HG02798 (cell line): ENCODE measurements at regions not wholly inside any gene's neighbourhood (a gene's known extent, or its start where the extent isn't known, plus 50 kb on each side); places are given as distances from the start of the nearest gene placed in this dataset.

Experiments
- ATAC-seq: cut with Tn5 transposase; IDR thresholded peaks from one replicate; pipeline ENCODE4 v1.9.1; 2021; ENCODE audit warnings: mild to moderate bottlenecking; ENCODE audit not compliant: unreplicated experiment, poor library complexity

DNA sequence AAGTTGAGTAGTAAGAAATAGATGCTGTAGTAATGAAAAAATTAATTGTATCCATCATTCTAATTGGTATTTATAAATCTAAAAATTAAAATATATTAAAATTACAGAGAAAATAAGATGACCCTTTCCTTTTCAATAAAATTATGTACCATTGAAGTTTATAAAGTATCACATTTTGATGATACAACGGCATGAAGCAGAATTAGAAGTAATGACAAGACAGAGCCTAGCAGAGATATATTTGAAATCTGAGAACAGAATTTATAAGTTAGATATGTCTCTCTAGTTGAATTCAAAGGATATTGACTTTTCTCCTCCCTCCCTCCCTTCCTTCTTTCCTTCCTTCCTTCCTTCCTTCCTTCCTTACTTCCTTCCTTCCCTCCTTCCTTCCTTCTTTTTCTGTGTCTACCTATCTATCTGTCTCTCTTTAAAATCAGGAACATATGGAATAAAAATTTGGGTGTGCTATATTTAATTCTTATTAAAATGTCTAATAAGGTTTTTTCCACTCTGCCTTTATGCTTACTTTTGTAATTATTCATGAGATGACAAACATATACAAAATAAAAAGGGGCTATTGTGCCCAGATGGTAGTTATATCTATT lies 258.5 kb upstream of the CD180 start:
- ATAC-seq = no peak

DNA sequence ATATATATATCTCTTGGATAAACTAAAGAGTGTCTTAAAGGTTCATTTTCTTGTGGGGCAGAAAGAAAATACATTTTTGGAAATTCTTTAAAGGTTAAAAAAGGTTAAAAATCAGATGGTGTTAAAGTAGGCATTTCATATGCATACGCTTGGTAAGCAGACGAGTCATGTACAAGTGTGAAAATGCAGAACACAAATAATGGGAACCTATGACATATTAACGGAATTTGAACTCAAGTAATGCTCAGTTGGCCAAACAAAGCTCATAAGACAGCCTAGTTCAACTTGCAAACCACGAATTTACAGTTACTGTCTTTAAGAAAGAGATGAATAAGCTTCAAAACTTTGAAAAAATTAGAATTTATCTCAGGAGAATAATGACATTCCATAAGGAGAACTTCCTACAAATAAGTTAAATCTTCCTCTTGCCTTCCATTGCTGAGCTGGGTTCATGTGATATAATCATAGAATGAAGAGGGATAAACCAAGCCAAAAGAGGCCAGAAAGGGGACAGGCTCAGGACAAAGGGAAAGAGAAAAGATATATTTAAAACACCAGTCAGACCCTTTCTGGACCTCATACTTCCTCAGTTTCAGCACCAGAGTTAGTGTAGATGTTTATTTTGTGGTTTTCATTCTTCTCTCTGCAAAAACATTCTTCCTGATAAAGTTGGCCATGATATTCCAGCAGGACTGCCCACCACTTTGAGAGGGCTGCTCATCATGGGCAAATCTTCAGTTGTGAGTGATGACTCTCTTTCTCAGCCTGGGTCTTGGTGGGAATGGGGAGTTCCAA lies 256.7 kb upstream of the CD180 start:
- ATAC-seq = no peak

DNA sequence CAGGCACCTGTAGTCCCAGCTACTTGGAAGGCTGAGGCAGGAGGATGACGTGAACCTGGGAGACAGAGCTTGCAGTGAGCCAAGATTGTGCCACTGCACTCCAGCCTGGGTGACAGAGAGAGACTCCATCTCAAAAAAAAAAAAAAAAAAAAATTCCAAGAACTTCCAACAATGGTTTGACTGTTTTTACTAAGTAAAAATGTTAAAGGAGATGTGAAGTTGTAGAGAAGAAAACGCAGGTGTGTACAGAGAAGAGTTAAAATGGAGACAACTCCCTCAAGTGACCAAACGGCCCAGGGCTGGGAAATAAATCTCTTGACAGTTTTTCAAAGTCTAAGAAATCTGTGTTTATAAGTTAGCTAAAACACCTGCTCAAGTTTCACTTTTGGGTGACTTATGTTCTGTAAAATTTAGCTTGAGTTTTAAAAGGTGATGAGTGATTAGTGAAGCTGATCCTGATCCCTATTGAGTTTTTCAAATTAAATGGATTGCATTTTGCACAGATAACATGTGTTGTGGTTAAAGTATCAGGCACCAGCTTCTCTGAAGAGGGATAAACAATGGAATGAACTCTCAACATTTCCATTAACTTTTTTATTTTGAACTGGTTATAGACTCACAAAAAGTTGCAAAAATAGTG lies 255.2 kb upstream of the CD180 start:
- ATAC-seq = no peak

DNA sequence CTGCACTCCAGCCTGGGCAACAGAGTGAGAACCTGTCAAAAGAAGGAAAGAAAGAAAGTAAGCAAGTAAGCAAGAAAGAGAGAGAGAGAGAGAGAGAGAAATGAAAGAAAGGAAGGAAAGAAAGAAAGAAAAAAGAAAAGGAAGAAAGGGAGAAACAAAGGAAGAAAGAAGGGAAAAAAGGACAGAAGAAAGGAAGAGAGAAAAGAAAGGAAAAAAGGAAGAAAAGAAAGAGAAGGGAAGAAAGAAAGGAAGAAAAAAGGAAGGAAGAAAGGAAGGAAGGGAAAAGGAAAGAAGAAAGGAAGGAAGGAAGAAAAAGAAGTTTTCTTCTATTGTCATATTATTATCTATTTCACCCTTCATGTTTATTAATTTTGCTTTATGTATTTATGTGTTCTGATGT lies 251.1 kb upstream of the CD180 start:
- ATAC-seq = no peak

DNA sequence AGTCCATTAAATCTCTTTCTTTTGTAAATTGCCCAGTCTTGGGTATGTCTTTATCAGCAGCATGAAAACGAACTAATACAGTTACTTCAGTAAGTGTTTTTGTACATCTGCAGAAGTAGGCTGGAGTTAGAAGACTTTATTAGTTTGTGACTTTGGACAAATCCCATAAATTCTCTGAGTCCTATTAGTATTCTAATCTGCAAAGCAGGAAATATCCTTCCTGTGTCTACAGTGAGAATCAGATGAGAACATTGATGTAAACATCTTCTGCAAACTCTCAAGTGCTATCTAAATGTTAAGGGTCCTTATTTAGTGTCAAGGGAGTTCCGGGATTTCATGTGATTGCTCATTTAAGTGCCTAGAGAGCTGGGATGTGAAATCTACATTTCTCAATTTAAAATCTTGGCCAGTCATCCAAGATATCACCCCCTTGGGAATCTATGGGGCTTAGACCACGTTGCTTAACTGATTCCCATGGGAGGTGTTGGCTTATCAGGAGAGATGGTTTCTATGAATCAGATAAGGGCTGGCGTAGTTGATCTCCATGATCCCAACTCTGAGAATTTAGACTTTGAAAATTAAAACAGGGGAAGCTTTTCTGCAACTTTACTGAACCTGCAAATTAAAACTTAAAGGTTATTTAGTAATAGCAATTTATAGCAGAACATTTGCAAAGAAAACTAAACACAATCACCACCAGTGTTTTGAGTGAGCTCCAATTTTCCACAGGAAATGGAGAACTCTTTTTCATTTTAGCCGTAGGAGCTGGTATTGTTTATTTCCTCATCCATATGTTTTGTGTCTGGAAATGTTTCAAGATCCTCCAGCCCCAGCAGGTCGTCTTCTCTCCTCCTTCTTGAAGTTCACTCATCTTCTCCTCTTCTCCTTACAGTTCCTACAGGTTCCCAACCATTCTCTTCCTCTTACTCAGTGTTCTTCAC lies 241.6 kb upstream of the CD180 start:
- no peak for ATAC-seq

DNA sequence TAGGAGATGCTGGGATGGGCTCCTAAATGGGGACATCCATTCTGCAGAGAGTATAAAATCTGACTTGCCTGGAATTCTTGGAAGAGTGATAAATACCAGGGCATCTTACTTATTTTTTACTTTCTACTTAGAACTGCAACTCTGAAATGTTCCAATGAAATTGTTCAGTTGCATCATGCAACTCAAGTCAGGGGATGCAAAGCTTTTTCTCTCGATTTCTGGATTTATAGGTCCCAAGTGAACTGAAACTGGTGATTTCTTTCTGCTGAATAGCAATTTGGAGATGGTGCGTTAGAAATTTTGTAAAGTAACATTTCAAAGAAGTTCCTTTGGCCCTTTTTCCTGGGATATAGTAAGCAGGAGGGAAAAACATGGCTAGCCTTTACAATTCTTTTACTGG lies 238.4 kb upstream of the CD180 start:
- ATAC-seq = no peak

DNA sequence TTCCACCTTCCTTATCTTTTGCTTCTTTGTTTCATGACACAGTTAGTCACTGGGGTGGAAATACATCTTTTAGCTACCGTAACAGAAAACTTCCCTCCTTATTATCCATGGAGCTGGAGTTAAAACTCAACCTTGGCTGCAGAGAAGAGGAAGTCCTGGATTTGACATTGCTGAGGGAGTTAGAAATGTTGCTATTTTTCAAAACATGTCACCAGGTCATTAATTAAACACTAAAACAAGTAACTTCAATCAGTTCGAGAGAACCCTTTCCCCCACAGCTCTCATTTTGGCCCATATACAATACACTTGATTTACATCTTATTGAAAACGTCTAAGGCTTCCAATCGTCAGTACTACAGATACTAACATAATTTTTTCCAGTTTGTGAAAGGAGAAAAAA lies 237.9 kb upstream of the CD180 start:
- no peak for ATAC-seq

DNA sequence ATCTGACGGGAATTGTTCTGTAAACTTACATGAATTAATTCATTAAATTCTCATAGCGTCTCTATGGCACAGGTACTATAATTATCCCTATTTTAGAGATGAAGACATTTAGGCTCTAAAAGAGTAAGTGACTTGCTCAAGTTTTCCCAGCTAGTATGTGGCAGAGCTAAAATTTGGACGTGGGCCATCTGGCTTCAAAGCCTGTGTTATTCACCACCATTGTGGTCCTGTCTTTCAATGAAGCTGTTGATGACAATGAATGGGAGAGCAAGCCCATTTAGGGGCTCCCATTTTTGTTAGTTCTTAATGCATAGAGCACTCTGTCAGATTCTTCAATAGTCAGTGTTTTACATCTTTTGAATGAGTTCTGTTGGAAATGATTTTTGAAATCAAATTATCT lies 236.0 kb upstream of the CD180 start:
- no peak for ATAC-seq

DNA sequence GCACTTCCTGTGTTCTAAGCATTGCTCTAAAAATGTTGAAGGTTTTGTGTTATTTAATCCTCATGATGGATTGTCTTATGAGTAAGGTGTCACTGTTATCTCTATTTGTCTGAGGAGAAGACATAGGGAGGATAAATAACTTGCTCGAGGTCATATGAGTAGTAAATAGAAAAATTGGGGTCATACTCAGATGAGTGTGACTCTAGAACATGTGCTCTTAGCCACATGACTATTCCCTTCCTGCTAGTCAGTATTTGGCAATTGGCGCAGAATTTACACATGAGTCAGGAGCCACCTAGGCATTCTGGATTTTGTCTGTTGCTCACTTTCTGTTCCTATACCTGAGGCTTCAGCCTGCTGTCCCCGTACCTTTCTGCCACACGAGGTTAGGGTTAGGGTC lies 234.6 kb upstream of the CD180 start:
- ATAC-seq = no peak

DNA sequence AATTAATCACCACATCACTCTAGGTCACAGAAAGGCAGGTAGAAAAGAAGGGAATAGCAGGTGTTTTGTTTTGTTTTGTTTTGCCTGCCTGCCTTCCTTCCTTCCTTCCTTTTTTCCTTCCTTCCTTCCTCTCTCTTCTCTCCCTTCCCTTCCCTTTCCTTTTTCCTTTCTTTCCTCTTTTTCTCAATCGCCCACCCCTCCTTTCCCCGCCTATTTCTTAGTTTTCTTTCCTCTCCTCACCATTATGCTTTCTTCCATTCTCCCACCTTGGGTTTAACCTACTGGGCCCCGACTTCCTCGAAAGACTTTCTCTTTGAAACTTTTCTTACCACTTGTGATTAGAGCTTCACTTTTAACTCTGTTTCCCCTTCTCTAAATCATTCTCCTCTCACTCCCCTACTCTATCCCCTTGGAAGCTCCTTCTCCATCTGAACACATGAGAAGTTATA lies 231.3 kb upstream of the CD180 start:
- ATAC-seq = no peak

DNA sequence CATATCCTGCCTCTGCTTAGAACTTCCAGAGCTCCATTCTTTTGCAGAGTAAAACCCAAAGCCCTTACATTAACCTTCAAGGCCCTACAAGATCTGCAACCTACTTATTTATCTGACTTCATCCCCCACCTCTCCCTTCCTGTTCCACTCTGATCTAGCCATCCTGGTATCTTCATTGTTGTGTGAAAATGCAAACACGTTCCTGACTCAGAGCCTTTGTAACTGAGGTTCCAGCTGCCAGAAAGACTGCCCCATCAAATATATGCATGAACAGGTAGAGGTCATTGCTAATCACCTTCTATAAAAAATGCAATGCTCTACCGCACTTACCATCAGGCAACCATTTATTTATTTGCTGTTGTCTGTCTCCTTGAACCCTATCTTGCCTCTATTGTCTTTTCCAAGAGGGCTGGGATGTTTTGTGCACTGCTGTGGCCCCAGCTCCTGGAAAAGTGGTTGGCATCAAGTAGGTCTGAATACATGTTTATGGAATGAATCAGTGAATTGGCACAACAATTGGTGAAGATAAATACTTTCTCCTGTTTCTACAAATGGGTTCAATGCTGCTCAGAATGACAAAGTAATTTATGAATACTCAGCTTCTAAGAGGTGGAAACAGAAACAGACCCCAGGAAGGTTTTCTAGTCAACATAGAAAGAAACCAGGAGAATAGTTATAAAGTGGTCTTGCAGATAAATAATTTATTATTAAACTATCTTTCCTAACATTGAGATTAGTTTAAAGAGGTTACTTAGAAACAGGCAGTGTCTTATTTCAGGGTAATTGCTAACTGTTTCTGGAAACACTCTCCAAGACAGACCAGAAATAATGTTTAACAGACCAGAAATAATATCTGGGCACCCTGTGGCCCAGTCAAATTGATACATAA lies 230.6 kb upstream of the CD180 start:
- ATAC-seq = no peak

DNA sequence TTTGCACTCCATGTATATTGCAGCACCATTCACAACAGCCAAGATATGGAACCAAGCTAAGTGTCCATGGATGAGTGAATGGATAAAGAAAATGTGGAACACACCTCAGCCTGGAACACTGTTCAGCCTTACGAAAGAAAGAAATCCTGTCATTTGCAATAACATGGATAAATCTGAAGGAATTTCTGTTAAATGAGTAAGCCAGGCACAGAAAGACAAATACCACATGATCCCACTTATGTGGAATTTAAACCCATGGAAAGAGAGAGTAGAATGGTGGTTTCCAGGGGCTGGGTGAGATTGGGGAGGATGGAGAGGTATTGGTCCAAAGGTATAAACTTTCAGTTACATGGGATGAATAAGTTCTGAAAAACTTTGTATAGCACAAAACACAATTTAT lies 228.9 kb upstream of the CD180 start:
- no peak for ATAC-seq

DNA sequence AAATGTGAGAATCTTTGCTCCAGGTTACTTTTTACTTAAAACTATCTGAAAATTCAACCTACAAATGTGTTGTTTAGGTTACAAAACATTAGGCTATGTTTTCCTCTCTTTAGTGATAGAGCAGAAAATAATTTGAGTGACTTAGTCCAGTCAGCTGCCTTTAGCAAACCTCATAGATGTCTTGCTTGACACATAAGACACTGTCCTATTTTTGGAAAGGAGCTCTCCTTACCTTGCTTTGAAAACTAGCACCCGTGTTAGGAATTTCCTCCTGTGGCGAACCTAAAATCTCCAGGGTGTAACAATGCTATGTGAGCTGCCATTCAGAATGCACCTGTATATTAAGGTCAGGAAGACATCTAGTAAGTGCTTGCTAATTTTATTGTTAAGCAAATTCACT lies 221.2 kb upstream of the CD180 start:
- ATAC-seq = no peak

DNA sequence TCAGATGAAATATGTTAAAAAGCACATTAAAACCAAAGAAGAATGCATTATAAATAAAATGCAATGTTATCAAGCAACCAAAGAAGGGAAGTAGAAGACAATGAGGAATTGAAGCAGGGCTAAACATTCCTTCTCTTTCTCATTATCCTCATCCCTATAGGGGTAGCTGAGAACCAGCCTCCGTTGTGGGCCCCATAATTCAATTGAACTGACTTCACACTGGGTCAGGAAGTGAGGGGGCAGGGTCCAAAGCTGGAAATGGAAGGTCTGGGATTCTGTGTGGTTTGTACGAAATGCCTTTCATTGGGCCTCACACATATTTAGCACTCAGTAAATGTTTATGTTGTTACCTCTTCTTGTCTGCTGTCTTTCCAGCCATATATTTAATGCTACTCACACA lies 220.4 kb upstream of the CD180 start:
- ATAC-seq = no peak

DNA sequence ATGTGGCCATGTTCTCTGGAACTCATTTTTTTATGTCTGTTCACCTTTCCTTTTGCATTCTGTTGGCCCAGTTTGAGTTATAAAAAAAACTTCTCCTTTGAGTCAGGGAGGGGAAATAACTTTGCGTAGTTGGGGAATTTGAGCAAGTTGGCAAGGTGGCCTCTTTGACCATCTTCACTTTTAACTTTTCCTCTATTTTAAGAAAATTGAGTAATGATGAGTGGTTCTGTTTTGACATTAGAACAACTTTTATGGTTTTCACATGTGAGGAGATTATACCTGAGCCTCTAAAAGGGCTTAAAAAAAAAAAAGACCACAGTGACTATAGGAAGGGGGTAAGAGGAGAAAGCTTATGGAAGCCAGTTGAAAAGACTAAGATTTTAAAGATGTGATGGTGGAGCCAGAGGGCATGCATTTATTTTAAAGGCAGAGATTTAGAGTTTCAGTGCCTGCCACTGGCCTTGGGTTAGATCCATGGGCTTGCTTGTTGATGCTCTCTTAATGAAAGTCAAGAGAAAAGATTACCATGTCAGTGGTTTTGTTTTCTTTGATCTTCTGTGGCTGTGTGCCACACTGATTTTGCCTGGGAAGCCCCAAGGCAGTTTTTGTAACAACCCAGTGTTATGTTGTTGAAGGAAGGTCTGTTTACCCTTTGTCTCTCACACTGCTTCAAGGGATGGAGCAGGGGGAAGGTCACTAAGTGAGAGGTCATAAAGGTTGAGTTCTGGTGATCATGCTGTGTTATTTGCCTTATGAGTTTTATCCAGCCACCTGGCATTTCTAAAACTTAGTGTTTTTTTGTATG lies 219.7 kb upstream of the CD180 start:
- peak; percentile 50 for ATAC-seq

DNA sequence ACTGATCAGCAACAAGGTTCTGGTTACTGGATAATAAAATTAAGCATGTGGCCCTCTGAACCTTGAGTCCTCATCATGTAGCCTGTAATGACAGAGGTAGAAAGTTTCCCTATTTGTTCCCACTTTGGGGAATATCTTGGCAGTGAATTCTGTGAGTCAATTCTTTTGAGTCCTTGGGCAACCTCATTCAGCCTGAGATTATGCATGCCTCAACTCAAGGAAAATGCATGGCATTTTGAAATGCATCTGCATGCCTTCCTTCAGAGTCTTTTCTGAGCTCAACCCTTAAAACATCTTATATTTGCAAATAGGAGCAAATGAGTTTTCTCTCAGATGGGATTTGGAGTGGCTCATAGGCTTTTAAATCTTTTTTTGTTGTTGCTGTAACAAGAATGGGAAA lies 218.1 kb upstream of the CD180 start:
- no peak for ATAC-seq

DNA sequence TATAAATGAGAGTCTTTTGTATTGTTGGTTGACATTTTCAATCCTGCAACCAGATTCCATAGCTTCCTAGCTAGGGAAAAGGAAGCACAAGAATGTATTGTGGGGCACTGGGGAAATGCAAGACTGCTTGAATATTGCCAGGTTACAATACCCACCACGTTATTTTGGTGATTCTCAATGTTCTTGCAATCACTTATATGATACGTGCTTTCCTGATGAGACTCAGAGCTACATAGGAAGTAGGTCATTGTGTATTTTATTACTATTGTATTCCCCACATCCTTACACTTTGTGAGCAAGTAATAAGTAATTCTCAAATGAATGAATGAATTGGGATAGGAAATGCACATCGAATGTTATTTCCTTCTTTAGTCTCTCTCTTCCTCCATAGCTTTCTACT lies 217.1 kb upstream of the CD180 start:
- ATAC-seq = no peak

DNA sequence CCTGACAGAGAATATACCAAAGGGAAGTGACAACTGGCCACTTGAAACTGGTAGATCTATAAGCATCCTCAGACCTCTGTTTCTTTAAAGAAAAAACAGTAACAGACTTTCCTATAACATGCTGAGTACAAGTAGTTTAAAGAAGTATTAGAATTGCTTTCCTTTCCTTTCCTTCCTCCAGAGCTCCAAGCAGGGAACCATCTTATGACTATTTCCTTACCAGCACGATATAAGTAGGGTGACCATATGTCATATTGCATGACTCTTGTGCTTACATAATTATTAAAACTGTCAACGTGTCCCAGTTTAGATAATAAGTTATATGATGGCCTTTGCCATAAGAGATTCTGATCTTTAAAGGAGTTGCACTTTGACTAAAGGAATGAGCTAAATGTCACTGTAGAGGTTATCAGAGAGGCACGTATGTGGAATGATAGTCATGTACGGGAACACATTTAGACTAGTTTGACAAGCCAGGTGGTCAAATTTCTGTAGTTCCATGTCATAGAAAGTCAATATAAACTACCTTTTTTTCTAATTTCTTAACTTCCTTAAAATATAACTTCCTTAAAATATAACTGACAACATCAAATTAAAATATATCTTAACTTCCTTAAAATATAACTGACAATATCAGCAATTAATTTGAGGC lies 212.7 kb upstream of the CD180 start:
- no peak for ATAC-seq
